ENCODE measurements at regions not wholly inside any gene's neighbourhood (a gene's known extent, or its start where the extent isn't known, plus 50 kb on each side); places are given as distances from the start of the nearest gene placed in this dataset.
"Not testable (repeated sequence)": the region's sequence is repeated elsewhere in the genome, so short reads cannot be mapped to it uniquely, and the experiment has no call there.

DNA sequence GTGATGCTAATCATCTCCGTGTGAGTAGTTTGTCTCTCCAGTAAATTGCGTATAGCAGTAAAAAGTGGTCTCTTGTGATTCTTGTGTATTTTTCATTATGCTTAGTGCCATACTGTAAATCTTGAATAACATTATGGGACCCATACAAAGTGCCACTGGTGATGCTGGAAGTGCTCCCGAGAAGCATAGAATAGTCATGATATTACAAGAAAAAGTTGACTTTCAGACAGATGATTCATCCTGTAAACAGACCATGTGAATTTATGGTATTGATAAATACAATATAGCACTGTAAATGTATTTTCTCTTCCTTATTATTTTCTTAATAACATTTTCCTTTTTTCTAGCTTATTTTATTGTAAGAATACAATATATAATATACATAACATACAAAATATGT is 74.6 kb upstream of the CDK6 start:
- no peaks in the 10 kb centered on the region for H3K9me3 ChIP-seq (ENCODE audit: control insufficient read depth, insufficient read depth, low read length)
- no peak overlapping the region for H3K9ac ChIP-seq (ENCODE audit: low read depth, low read length)
- H3K36me3 ChIP-seq (ENCODE audit: control insufficient read depth, insufficient read depth, low read length) = no peaks in the 10 kb centered on the region
- no peaks in the 10 kb centered on the region for H3K27me3 ChIP-seq (ENCODE audit: control insufficient read depth, insufficient read depth, low read length)
- H3K4me1 ChIP-seq (ENCODE audit: control insufficient read depth, insufficient read depth, low read length) = no peaks in the 10 kb centered on the region
- no peak overlapping the region for H3K4me3 ChIP-seq (ENCODE audit: low read depth, low read length)

DNA sequence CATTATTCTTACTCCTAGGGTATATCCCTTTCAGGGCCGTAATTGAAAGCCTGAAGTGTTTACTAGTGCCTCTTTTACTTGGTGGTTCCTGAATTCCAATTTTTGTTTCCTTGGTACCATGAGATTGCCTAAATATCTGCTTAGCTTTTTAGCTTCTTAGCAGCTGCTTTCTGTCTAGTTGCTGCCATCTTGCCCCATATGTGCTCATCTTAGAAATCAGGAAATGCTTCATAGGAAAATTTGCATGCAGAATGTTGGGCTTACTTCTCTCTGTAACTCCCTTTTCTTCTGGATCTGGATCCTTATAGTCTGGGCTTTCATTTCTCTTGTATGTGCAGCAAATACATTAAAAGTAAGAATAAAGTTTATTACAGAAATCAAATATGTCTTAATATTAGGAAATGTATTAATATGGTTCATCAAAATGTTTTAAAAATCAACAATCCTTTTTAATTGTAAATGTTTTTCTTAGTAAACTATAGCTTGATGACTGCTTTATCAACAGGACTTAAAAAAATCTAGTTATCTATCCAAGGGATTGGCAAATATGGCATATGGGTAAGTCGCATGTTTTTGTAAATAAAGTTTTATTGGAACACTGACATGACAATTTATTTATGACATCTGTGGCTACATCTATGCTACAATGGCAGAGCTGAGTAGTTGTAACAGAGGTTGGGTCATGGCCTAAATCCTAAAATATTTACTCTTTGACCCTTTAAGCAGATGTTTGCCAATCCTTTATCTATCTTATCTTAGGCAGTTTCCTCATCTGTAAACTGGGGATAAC is 73.5 kb upstream of the CDK6 start:
- Histone ChIP-seq H3K4me3 (ENCODE audit: low read depth, low read length) (no peak overlapping the region), H3K36me3 (ENCODE audit: control insufficient read depth, insufficient read depth, low read length) (no peaks in the 10 kb centered on the region), H3K9me3 (ENCODE audit: control insufficient read depth, insufficient read depth, low read length) (no peaks in the 10 kb centered on the region), H3K4me1 (ENCODE audit: control insufficient read depth, insufficient read depth, low read length) (no peaks in the 10 kb centered on the region), H3K27me3 (ENCODE audit: control insufficient read depth, insufficient read depth, low read length) (no peaks in the 10 kb centered on the region), H3K9ac (ENCODE audit: low read depth, low read length) (no peak overlapping the region)

DNA sequence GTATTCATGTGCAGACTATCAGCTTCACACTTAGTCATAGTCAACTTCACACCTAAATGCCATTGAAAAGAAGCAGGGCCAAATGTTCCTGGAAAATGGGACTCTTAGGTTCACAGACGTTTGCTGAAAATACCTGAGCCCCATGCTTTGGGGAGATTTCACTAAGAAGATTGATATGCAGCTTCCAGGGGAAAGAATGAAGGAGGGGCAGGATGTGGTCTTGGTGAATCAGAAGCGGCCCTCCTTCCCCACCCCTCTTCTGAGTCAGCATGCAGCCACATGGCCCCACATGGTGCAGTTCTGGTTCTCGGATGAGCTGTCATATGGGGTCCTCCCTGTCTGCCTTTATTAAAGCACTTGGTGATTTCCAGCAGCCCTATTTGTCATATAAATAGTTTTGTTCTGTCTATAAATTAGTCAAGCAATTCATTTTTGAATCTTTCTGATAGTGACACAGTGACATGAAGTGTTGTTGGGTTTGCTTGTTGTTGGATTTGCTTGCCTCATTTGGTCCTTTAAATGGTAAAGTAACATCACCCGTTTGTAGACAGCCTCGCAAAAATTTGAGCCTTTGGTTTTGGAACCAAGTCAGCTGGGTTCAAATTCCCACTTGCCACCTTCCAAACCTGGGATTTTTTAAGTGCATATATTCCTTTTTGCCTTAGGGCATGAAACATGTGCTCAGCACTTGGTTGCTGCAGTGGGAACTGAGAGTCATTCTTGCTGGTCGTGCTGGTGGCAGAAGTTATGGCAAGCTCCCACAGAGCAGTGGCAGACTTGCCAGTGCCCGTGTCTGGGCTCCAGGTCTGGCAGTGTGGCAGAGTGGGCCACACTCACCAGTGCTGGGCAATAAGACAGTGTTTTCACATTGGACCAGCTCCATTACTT is 68.1 kb upstream of the CDK6 start:
- no peaks in the 10 kb centered on the region for H3K36me3 ChIP-seq (ENCODE audit: control insufficient read depth, insufficient read depth, low read length)
- no peaks in the 10 kb centered on the region for H3K4me1 ChIP-seq (ENCODE audit: control insufficient read depth, insufficient read depth, low read length)
- no peaks in the 10 kb centered on the region for H3K9me3 ChIP-seq (ENCODE audit: control insufficient read depth, insufficient read depth, low read length)
- H3K27me3 ChIP-seq (ENCODE audit: control insufficient read depth, insufficient read depth, low read length) = no peaks in the 10 kb centered on the region
- H3K4me3 ChIP-seq (ENCODE audit: low read depth, low read length) = no peak overlapping the region
- no peak overlapping the region for H3K9ac ChIP-seq (ENCODE audit: low read depth, low read length)

DNA sequence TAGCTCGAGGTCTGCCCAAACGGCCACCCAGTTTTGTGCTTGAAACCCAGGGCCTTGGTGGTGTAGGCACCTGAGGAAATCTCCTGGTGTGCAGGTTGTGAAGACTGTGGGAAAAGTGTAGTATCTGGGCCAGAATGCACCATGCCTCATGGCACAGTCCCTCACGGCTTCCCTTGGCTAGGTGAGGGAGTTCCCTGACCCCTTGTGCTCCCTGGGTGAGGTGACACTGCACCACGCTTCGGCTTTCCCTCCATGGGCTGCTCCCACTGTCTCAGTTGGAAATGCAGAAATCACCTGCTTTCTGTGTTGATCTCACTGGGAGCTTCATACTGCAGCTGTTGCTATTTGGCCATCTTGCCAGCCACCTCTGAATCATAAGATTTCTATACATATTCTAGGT is 62.4 kb upstream of the CDK6 start:
- no peaks in the 10 kb centered on the region for H3K4me1 ChIP-seq (ENCODE audit: control insufficient read depth, insufficient read depth, low read length)
- no peaks in the 10 kb centered on the region for H3K27me3 ChIP-seq (ENCODE audit: control insufficient read depth, insufficient read depth, low read length)
- H3K9ac ChIP-seq (ENCODE audit: low read depth, low read length) = no peak overlapping the region
- no peaks in the 10 kb centered on the region for H3K36me3 ChIP-seq (ENCODE audit: control insufficient read depth, insufficient read depth, low read length)
- H3K4me3 ChIP-seq (ENCODE audit: low read depth, low read length) = no peak overlapping the region
- no peaks in the 10 kb centered on the region for H3K9me3 ChIP-seq (ENCODE audit: control insufficient read depth, insufficient read depth, low read length)

DNA sequence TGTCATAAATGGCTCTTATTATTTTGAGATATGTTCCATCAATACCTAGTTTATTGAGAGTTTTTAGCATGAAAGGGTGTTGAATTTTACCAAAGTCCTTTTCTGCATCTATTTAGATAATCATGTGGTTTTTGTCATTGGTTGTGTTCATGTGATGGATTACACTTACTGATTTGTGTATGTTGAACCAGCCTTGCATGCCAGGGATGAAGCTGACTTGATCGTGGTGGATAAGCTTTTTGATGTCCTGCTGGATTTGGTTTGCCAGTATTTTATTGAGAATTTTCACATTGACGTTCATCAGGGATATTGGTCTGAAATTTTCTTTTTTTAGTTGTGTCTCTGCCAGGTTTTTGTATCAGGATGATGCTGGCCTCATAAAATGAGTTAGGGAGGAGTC is 58.5 kb upstream of the CDK6 start:
- H3K4me1 ChIP-seq (ENCODE audit: control insufficient read depth, insufficient read depth, low read length); H3K36me3 ChIP-seq (ENCODE audit: control insufficient read depth, insufficient read depth, low read length); H3K9me3 ChIP-seq (ENCODE audit: control insufficient read depth, insufficient read depth, low read length); H3K27me3 ChIP-seq (ENCODE audit: control insufficient read depth, insufficient read depth, low read length); H3K9ac ChIP-seq (ENCODE audit: low read depth, low read length); H3K4me3 ChIP-seq (ENCODE audit: low read depth, low read length): not testable (repeated sequence)

DNA sequence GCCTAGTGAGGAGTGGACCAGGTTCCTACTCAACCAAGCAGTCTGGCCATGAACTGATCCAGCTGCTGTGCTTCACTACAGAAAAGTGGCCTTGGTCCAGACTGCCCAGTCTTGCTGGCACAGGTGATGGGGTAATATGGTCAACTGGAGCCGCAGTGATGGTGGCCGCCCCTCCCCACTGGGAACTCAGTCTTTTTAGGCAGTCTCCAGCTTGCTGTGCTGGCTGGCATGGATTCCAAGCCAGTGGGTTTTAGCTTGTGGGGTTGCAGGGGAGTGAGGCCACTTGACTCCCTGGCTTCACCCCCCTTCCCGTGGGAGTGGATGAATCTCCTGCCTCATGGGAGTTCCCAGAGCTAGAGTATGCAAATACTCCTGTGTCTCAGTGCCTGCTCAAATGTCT is 52.7 kb upstream of the CDK6 start:
- Histone ChIP-seq H3K4me3 (ENCODE audit: low read depth, low read length) (no peak overlapping the region), H3K9me3 (ENCODE audit: control insufficient read depth, insufficient read depth, low read length) (no peaks in the 10 kb centered on the region), H3K9ac (ENCODE audit: low read depth, low read length) (no peak overlapping the region), H3K27me3 (ENCODE audit: control insufficient read depth, insufficient read depth, low read length) (no peaks in the 10 kb centered on the region), H3K36me3 (ENCODE audit: control insufficient read depth, insufficient read depth, low read length) (no peaks in the 10 kb centered on the region), H3K4me1 (ENCODE audit: control insufficient read depth, insufficient read depth, low read length) (no peaks in the 10 kb centered on the region)
